Karpas-422 (cell line): ENCODE measurements at regions not wholly inside any gene's neighbourhood (a gene's known extent, or its start where the extent isn't known, plus 50 kb on each side); places are given as distances from the start of the nearest gene placed in this dataset.

ENCODE experiments used
- DNase-seq: peaks from one replicate; pipeline ENCODE4 v3.0.0-alpha.2; 2015
- H2AFZ ChIP-seq: fragments of 200-600 bp; sonication (generic); 2 replicates; pipeline ENCODE4 v1.6.1; 2014; ENCODE audit warnings: antibody characterized with exemption, low read length, mixed read lengths
- H3K27ac ChIP-seq: fragments of 200-600 bp; sonication (generic); 2 replicates; pipeline ENCODE4 v1.5.1; 2014; ENCODE audit warnings: mild to moderate bottlenecking, low read length, moderate library complexity
- H3K27me3 ChIP-seq: fragments of 200-600 bp; sonication (generic); 2 replicates; pipeline ENCODE4 v1.6.1; 2014; ENCODE audit warnings: low read length, mixed read lengths
- H3K36me3 ChIP-seq: fragments of 200-600 bp; sonication (generic); 2 replicates; pipeline ENCODE4 v1.6.1; 2014; ENCODE audit warnings: low read length, mixed read lengths; ENCODE audit not compliant: insufficient read depth
- H3K4me1 ChIP-seq: fragments of 200-600 bp; sonication (generic); 2 replicates; pipeline ENCODE4 v1.6.1; 2014; ENCODE audit warnings: mild to moderate bottlenecking, low read length, mixed read lengths
- H3K4me2 ChIP-seq: fragments of 200-600 bp; sonication (generic); 2 replicates; pipeline ENCODE4 v1.6.1; 2014; ENCODE audit warnings: low read length, low read depth, mild to moderate bottlenecking; ENCODE audit not compliant: poor library complexity, severe bottlenecking
- H3K4me3 ChIP-seq: fragments of 200-600 bp; sonication (generic); 2 replicates; pipeline ENCODE4 v1.5.1; 2014; ENCODE audit warnings: mild to moderate bottlenecking, antibody characterized with exemption, low read length, mixed read lengths
- H3K79me2 ChIP-seq: fragments of 200-600 bp; sonication (generic); 2 replicates; pipeline ENCODE4 v1.6.1; 2014; ENCODE audit warnings: mild to moderate bottlenecking, low read length, mixed read lengths
- H3K9ac ChIP-seq: fragments of 200-600 bp; sonication (generic); 2 replicates; pipeline ENCODE4 v1.6.0; 2014; ENCODE audit warnings: low read length
- H3K9me2 ChIP-seq: fragments of 200-600 bp; sonication (generic), shearing (Covaris generic); replicated peaks from 2 replicates; pipeline ENCODE4 v1.6.0; 2014; ENCODE audit warnings: mild to moderate bottlenecking, low read length, moderate library complexity; ENCODE audit not compliant: insufficient read depth
- H3K9me3 ChIP-seq: fragments of 300-700, 200-600 bp; sonication (generic); 2 replicates; pipeline ENCODE4 v1.6.1; 2014; ENCODE audit warnings: low read length, mixed read lengths
- H4K20me1 ChIP-seq: fragments of 200-600 bp; sonication (generic); 2 replicates; pipeline ENCODE4 v1.6.1; 2014; ENCODE audit warnings: mild to moderate bottlenecking, antibody characterized with exemption, low read length, low read depth; ENCODE audit not compliant: insufficient read depth

- H3K36me3 ChIP-seq = no peaks in the 10 kb centered on the region
Measured at GRCh38 chr12:34356233-34356987, 334.1 kb downstream of the ALG10 start.

GRCh38 chr12:34357791-34358190, 335.5 kb downstream of the ALG10 start:
- H3K9ac ChIP-seq = no peak overlapping the region
- H3K9me3 ChIP-seq = peaks cover 3% of the 10 kb centered on the region; the same call in 1 of the 2 replicates
- H3K4me2 ChIP-seq = no peak overlapping the region

More at GRCh38 chr12:34356233-34356987, 334.1 kb downstream of the ALG10 start:
- H3K27me3 ChIP-seq = no peaks in the 10 kb centered on the region
- no peaks in the 10 kb centered on the region for H3K9me2 ChIP-seq
- H3K27ac ChIP-seq = no peak overlapping the region
- peaks cover 3% of the 10 kb centered on the region; the same call in 1 of the 2 replicates for H3K9me3 ChIP-seq
- H3K4me1 ChIP-seq = no peaks in the 10 kb centered on the region
- H2AFZ ChIP-seq = no peak overlapping the region
- H4K20me1 ChIP-seq = no peaks in the 10 kb centered on the region
- no peak overlapping the region for H3K4me2 ChIP-seq
- no peak for DNase-seq
- H3K79me2 ChIP-seq = no peaks in the 10 kb centered on the region
- H3K4me3 ChIP-seq = no peak overlapping the region
- no peak overlapping the region for H3K9ac ChIP-seq

GRCh38 chr12:34358198-34358597, 335.9 kb downstream of the ALG10 start:
- Histone ChIP-seq H4K20me1 (no peaks in the 10 kb centered on the region), H3K79me2 (no peaks in the 10 kb centered on the region), H3K9me3 (peaks cover 3% of the 10 kb centered on the region; the same call in 1 of the 2 replicates), H2AFZ (no peak overlapping the region), H3K4me2 (no peak overlapping the region), H3K27ac (no peak overlapping the region), H3K9me2 (no peaks in the 10 kb centered on the region), H3K4me1 (no peaks in the 10 kb centered on the region), H3K9ac (no peak overlapping the region), H3K36me3 (no peaks in the 10 kb centered on the region), H3K4me3 (no peak overlapping the region), H3K27me3 (no peaks in the 10 kb centered on the region)
- no peak for DNase-seq

More at GRCh38 chr12:34357791-34358190, 335.5 kb downstream of the ALG10 start:
- Histone ChIP-seq H3K9me2 (no peaks in the 10 kb centered on the region), H3K36me3 (no peaks in the 10 kb centered on the region), H3K27me3 (no peaks in the 10 kb centered on the region), H4K20me1 (no peaks in the 10 kb centered on the region), H2AFZ (no peak overlapping the region), H3K4me3 (no peak overlapping the region), H3K27ac (no peak overlapping the region), H3K79me2 (no peaks in the 10 kb centered on the region), H3K4me1 (no peaks in the 10 kb centered on the region)
- no peak for DNase-seq

- no peak for DNase-seq
- peaks cover 12% of the 10 kb centered on the region; the same call in 1 of the 2 replicates for H3K9me3 ChIP-seq
- H3K36me3 ChIP-seq = no peaks in the 10 kb centered on the region
- H3K9ac ChIP-seq = no peak overlapping the region
- no peaks in the 10 kb centered on the region for H4K20me1 ChIP-seq
- no peaks in the 10 kb centered on the region for H3K79me2 ChIP-seq
- no peak overlapping the region for H3K27ac ChIP-seq
- H3K4me3 ChIP-seq = no peak overlapping the region
- no peaks in the 10 kb centered on the region for H3K9me2 ChIP-seq
- no peaks in the 10 kb centered on the region for H3K27me3 ChIP-seq
- no peak overlapping the region for H3K4me2 ChIP-seq
- H3K4me1 ChIP-seq = no peaks in the 10 kb centered on the region
- H2AFZ ChIP-seq = no peak overlapping the region
Measured at GRCh38 chr12:34361721-34362316, 339.5 kb downstream of the ALG10 start.

GRCh38 chr12:34363050-34363673, 340.9 kb downstream of the ALG10 start:
- no peak overlapping the region for H3K27ac ChIP-seq
- H3K79me2 ChIP-seq = no peaks in the 10 kb centered on the region
- no peak for DNase-seq
- no peaks in the 10 kb centered on the region for H3K4me1 ChIP-seq
- H3K36me3 ChIP-seq = no peaks in the 10 kb centered on the region
- no peak overlapping the region for H3K4me2 ChIP-seq
- no peaks in the 10 kb centered on the region for H3K27me3 ChIP-seq
- H3K9me2 ChIP-seq = no peaks in the 10 kb centered on the region
- H4K20me1 ChIP-seq = no peaks in the 10 kb centered on the region
- H3K9ac ChIP-seq = no peak overlapping the region
- no peak overlapping the region for H2AFZ ChIP-seq
- H3K9me3 ChIP-seq = peaks cover 18% of the 10 kb centered on the region; the same call in 1 of the 2 replicates
- no peak overlapping the region for H3K4me3 ChIP-seq

- Histone ChIP-seq H3K36me3 (no peaks in the 10 kb centered on the region), H3K9me3 (peaks cover 15% of the 10 kb centered on the region; the same call in 1 of the 2 replicates), H3K79me2 (no peaks in the 10 kb centered on the region), H3K9me2 (no peaks in the 10 kb centered on the region), H3K4me2 (no peak overlapping the region), H3K27ac (no peak overlapping the region), H3K9ac (no peak overlapping the region), H2AFZ (no peak overlapping the region), H3K4me1 (no peaks in the 10 kb centered on the region), H4K20me1 (no peaks in the 10 kb centered on the region), H3K27me3 (no peaks in the 10 kb centered on the region), H3K4me3 (no peak overlapping the region)
- DNase-seq = no peak
Measured at GRCh38 chr12:34368079-34368478, 345.8 kb downstream of the ALG10 start.

GRCh38 chr12:34371050-34371449, 348.8 kb downstream of the ALG10 start:
- Histone ChIP-seq H2AFZ (no peak overlapping the region), H3K4me2 (no peak overlapping the region), H3K9me3 (peaks cover 12% of the 10 kb centered on the region; the same call in 1 of the 2 replicates)

GRCh38 chr12:34372003-34372402, 349.7 kb downstream of the ALG10 start:
- no peak overlapping the region for H3K4me3 ChIP-seq
- H3K9me3 ChIP-seq = peaks cover 4% of the 10 kb centered on the region; the same call in 1 of the 2 replicates
- H3K9me2 ChIP-seq = no peaks in the 10 kb centered on the region
- H3K27me3 ChIP-seq = no peaks in the 10 kb centered on the region
- H3K27ac ChIP-seq = no peak overlapping the region
- no peak for DNase-seq
- no peak overlapping the region for H3K9ac ChIP-seq
- H2AFZ ChIP-seq = no peak overlapping the region
- H4K20me1 ChIP-seq = no peaks in the 10 kb centered on the region
- H3K79me2 ChIP-seq = no peaks in the 10 kb centered on the region
- no peak overlapping the region for H3K4me2 ChIP-seq
- no peaks in the 10 kb centered on the region for H3K4me1 ChIP-seq
- H3K36me3 ChIP-seq = no peaks in the 10 kb centered on the region

More at GRCh38 chr12:34371050-34371449, 348.8 kb downstream of the ALG10 start:
- Histone ChIP-seq H3K4me3 (no peak overlapping the region), H3K9me2 (no peaks in the 10 kb centered on the region), H3K4me1 (no peaks in the 10 kb centered on the region), H3K36me3 (no peaks in the 10 kb centered on the region), H3K79me2 (no peaks in the 10 kb centered on the region), H3K27me3 (no peaks in the 10 kb centered on the region), H3K27ac (no peak overlapping the region), H3K9ac (no peak overlapping the region), H4K20me1 (no peaks in the 10 kb centered on the region)
- DNase-seq = no peak
